Neuronal stem cell (in vitro differentiated cells): ENCODE measurements at regions not wholly inside any gene's neighbourhood (a gene's known extent, or its start where the extent isn't known, plus 50 kb on each side); places are given as distances from the start of the nearest gene placed in this dataset.

Experiments used
- DNase-seq: peaks from one replicate; pipeline ENCODE4 v3.0.0-alpha.2; 2013; ENCODE audit warnings: low spot score
- H2AFZ ChIP-seq: one replicate; pipeline ENCODE4 v1.6.1; 2013; ENCODE audit warnings: mild to moderate bottlenecking, low read length, inconsistent platforms
- H2AK5ac ChIP-seq: 2 replicates; pipeline ENCODE4 v1.6.1; 2013; ENCODE audit warnings: low read depth, mild to moderate bottlenecking, inconsistent platforms, low read length, moderate library complexity, mixed read lengths
- H2BK120ac ChIP-seq: 2 replicates; pipeline ENCODE4 v1.6.1; 2013; ENCODE audit warnings: low read depth, mild to moderate bottlenecking, inconsistent platforms, low read length, moderate library complexity, mixed read lengths
- H2BK12ac ChIP-seq: one replicate; pipeline ENCODE4 v1.6.1; 2013; ENCODE audit warnings: low read length, inconsistent platforms
- H2BK15ac ChIP-seq: 2 replicates; pipeline ENCODE4 v1.6.1; 2013; ENCODE audit warnings: mild to moderate bottlenecking, low read length, inconsistent platforms, mixed read lengths
- H2BK5ac ChIP-seq: one replicate; pipeline ENCODE4 v1.6.1; 2013; ENCODE audit warnings: inconsistent platforms, mild to moderate bottlenecking, low read length, moderate library complexity
- H3K14ac ChIP-seq: one replicate; pipeline ENCODE4 v1.6.1; 2013; ENCODE audit warnings: low read length, inconsistent platforms
- H3K18ac ChIP-seq: 2 replicates; pipeline ENCODE4 v1.6.1; 2013; ENCODE audit warnings: low read length, inconsistent platforms
- H3K23ac ChIP-seq: 2 replicates; pipeline ENCODE4 v1.6.1; 2013; ENCODE audit warnings: low read depth, mild to moderate bottlenecking, mixed read lengths, low read length, inconsistent platforms; ENCODE audit not compliant: poor library complexity
- H3K27ac ChIP-seq: replicated peaks from 3 replicates; pipeline ENCODE4 v1.5.1; 2013; ENCODE audit warnings: low read length, inconsistent platforms
- H3K27me3 ChIP-seq, 3 experiments: 2 replicates each; pipeline ENCODE4 v1.6.1; 2013; ENCODE audit warnings: low read length in 3 of 3, mild to moderate bottlenecking in 2 of 3, inconsistent platforms in 1 of 3, low read depth in 1 of 3, mixed read lengths in 1 of 3, moderate library complexity in 1 of 3; ENCODE audit not compliant: control insufficient read depth in 3 of 3, insufficient read depth in 3 of 3
- H3K36me3 ChIP-seq, 2 donors: replicated peaks in 1 of 2; 2 replicates each; pipeline ENCODE4 v1.6.1; 2013; ENCODE audit warnings: low read length in 2 of 2; ENCODE audit not compliant: control insufficient read depth in 2 of 2, insufficient read depth in 2 of 2
- H3K4ac ChIP-seq: 2 replicates; pipeline ENCODE4 v1.6.1; 2013; ENCODE audit warnings: inconsistent platforms, mild to moderate bottlenecking, low read length, moderate library complexity
- H3K4me1 ChIP-seq, 2 donors: 1 replicate in 1 of 2; 2 replicates in 1 of 2; pipeline ENCODE4 v1.6.1; 2013; ENCODE audit warnings: low read length in 2 of 2, low read depth in 1 of 2; ENCODE audit not compliant: control insufficient read depth in 2 of 2, insufficient read depth in 1 of 2
- H3K4me2 ChIP-seq: one replicate; pipeline ENCODE4 v1.6.1; 2013; ENCODE audit warnings: mild to moderate bottlenecking, low read length, inconsistent platforms; ENCODE audit not compliant: insufficient read depth, poor library complexity, severe bottlenecking
- H3K4me3 ChIP-seq, 2 donors: 2 replicates each; pipeline ENCODE4 v1.5.1; 2013; ENCODE audit warnings: low read length in 2 of 2, mild to moderate bottlenecking in 2 of 2, inconsistent platforms in 1 of 2, moderate library complexity in 1 of 2
- H3K79me1 ChIP-seq: one replicate; pipeline ENCODE4 v1.6.1; 2013; ENCODE audit warnings: low read depth, mild to moderate bottlenecking, inconsistent platforms, low read length, moderate library complexity
- H3K9ac ChIP-seq: one replicate; pipeline ENCODE4 v1.6.1; 2013; ENCODE audit warnings: mild to moderate bottlenecking, low read depth, low read length, inconsistent platforms; ENCODE audit not compliant: poor library complexity
- H3K9me3 ChIP-seq, 2 donors: replicated peaks in 1 of 2; 2 replicates each; pipeline versions ENCODE3 to v1.6.1; 2013; ENCODE audit warnings: low read length in 2 of 2, mild to moderate bottlenecking in 2 of 2, inconsistent platforms in 1 of 2, low read depth in 1 of 2, mixed read lengths in 1 of 2, moderate library complexity in 1 of 2; ENCODE audit not compliant: control insufficient read depth in 2 of 2, insufficient read depth in 1 of 2
- H4K8ac ChIP-seq: one replicate; pipeline ENCODE4 v1.6.1; 2013; ENCODE audit warnings: low read depth, mild to moderate bottlenecking, inconsistent platforms, low read length, moderate library complexity
- H4K91ac ChIP-seq: one replicate; pipeline ENCODE4 v1.6.1; 2013; ENCODE audit warnings: low read length, low read depth, mild to moderate bottlenecking, inconsistent platforms; ENCODE audit not compliant: poor library complexity
- WGBS, 2 donors: extraction: QIAGEN DNeasy Blood & Tissue Kit; methylation state at CpG; one replicate each; pipeline ENCODE4 v1.1.7; 2013; ENCODE audit warnings: missing lambda C conversion rate in 2 of 2, mixed read lengths in 1 of 2; ENCODE audit not compliant: insufficient read length in 2 of 2, insufficient replicate concordance in 1 of 2; ENCODE audit errors: extremely low coverage in 2 of 2; 5-methylcytosine and 5-hydroxymethylcytosine counted together

GRCh38 chr5:152288917-152289595, 116.0 kb downstream of the NMUR2 start:
- Histone ChIP-seq H2BK120ac (no peak overlapping the region), H3K4me2 (no peak overlapping the region), H3K9me3 (no peaks in the 10 kb centered on the region), H3K4ac (no peak overlapping the region), H3K4me3 (no peak overlapping the region), H2BK12ac (no peak overlapping the region), H2BK15ac (no peak overlapping the region), H3K23ac (no peak overlapping the region), H3K4me1 (no peaks in the 10 kb centered on the region), H4K8ac (no peak overlapping the region), H3K79me1 (no peaks in the 10 kb centered on the region), H3K9ac (no peak overlapping the region), H2BK5ac (no peak overlapping the region), H3K27me3 (no peaks in the 10 kb centered on the region), H3K27ac (no peak overlapping the region), H4K91ac (no peak overlapping the region), H3K36me3 (no peaks in the 10 kb centered on the region), H3K14ac (no peak overlapping the region), H3K18ac (no peak overlapping the region), H2AK5ac (no peak overlapping the region), H2AFZ (no peak overlapping the region)
- WGBS, 2 donors: no CpG with 5 or more reads among the region's 3 CpGs
- DNase-seq: no peak

GRCh38 chr5:152288499-152288898, 116.6 kb downstream of the NMUR2 start:
- H2BK120ac ChIP-seq: no peak overlapping the region
- H4K91ac ChIP-seq: no peak overlapping the region
- H3K79me1 ChIP-seq: no peaks in the 10 kb centered on the region
- no peak overlapping the region for H2BK12ac ChIP-seq
- H3K9ac ChIP-seq: no peak overlapping the region
- no CpG with 5 or more reads among the region's 6 CpGs for WGBS, 2 donors
- H2BK15ac ChIP-seq: no peak overlapping the region
- H3K4me3 ChIP-seq: no peak overlapping the region
- no peak overlapping the region for H2AFZ ChIP-seq
- H3K23ac ChIP-seq: no peak overlapping the region
- no peaks in the 10 kb centered on the region for H3K36me3 ChIP-seq
- H2AK5ac ChIP-seq: no peak overlapping the region
- H3K4me1 ChIP-seq: no peaks in the 10 kb centered on the region
- no peaks in the 10 kb centered on the region for H3K9me3 ChIP-seq
- no peak overlapping the region for H3K18ac ChIP-seq
- H3K27ac ChIP-seq: no peak overlapping the region
- no peak overlapping the region for H3K14ac ChIP-seq
- no peak overlapping the region for H3K4me2 ChIP-seq
- H3K4ac ChIP-seq: no peak overlapping the region
- DNase-seq: no peak
- H2BK5ac ChIP-seq: no peak overlapping the region
- no peak overlapping the region for H4K8ac ChIP-seq
- no peaks in the 10 kb centered on the region for H3K27me3 ChIP-seq

- no peak overlapping the region for H3K4ac ChIP-seq
- H4K91ac ChIP-seq: no peak overlapping the region
- no peak overlapping the region for H3K14ac ChIP-seq
- H3K4me3 ChIP-seq: no peak overlapping the region
- H3K18ac ChIP-seq: no peak overlapping the region
- DNase-seq: no peak
- H3K27me3 ChIP-seq: no peaks in the 10 kb centered on the region
- H3K4me2 ChIP-seq: no peak overlapping the region
- no peaks in the 10 kb centered on the region for H3K79me1 ChIP-seq
- H3K27ac ChIP-seq: no peak overlapping the region
- no peak overlapping the region for H2BK120ac ChIP-seq
- no peaks in the 10 kb centered on the region for H3K9me3 ChIP-seq
- no peak overlapping the region for H2BK5ac ChIP-seq
- H3K4me1 ChIP-seq: no peaks in the 10 kb centered on the region
- H4K8ac ChIP-seq: no peak overlapping the region
- H3K9ac ChIP-seq: no peak overlapping the region
- H2AFZ ChIP-seq: no peak overlapping the region
- no peak overlapping the region for H2AK5ac ChIP-seq
- H3K36me3 ChIP-seq: no peaks in the 10 kb centered on the region
- WGBS, 2 donors: no CpG with 5 or more reads among the region's 3 CpGs
- H2BK15ac ChIP-seq: no peak overlapping the region
- H3K23ac ChIP-seq: no peak overlapping the region
- no peak overlapping the region for H2BK12ac ChIP-seq
Observed at GRCh38 chr5:152285764-152286163, 119.3 kb downstream of the NMUR2 start.

- no peak overlapping the region for H4K91ac ChIP-seq
- no peak overlapping the region for H2AFZ ChIP-seq
- H2AK5ac ChIP-seq: no peak overlapping the region
- H2BK5ac ChIP-seq: no peak overlapping the region
- no peak overlapping the region for H3K4ac ChIP-seq
- H3K4me3 ChIP-seq: no peak overlapping the region
- no peak for DNase-seq
- H3K18ac ChIP-seq: no peak overlapping the region
- H3K27ac ChIP-seq: no peak overlapping the region
- H2BK120ac ChIP-seq: no peak overlapping the region
- no peaks in the 10 kb centered on the region for H3K27me3 ChIP-seq
- H2BK15ac ChIP-seq: no peak overlapping the region
- H3K36me3 ChIP-seq: no peaks in the 10 kb centered on the region
- H2BK12ac ChIP-seq: no peak overlapping the region
- H3K4me1 ChIP-seq: no peaks in the 10 kb centered on the region
- H4K8ac ChIP-seq: no peak overlapping the region
- WGBS, 2 donors: no CpG with 5 or more reads among the region's 1 CpG
- H3K9ac ChIP-seq: no peak overlapping the region
- no peak overlapping the region for H3K23ac ChIP-seq
- no peaks in the 10 kb centered on the region for H3K79me1 ChIP-seq
- H3K4me2 ChIP-seq: no peak overlapping the region
- H3K14ac ChIP-seq: no peak overlapping the region
- H3K9me3 ChIP-seq: no peaks in the 10 kb centered on the region
Observed at GRCh38 chr5:152282331-152282730, 122.7 kb downstream of the NMUR2 start.
